GM18873 (cell line): ENCODE measurements at regions not wholly inside any gene's neighbourhood (a gene's known extent, or its start where the extent isn't known, plus 50 kb on each side); places are given as distances from the start of the nearest gene placed in this dataset.

Experiments used
- ATAC-seq: cut with Tn5 transposase; IDR thresholded peaks from one replicate; pipeline ENCODE4 v1.9.1; 2021; ENCODE audit warnings: mild to moderate bottlenecking, moderate library complexity, moderate number of reproducible peaks; ENCODE audit not compliant: unreplicated experiment, low FRiP score

DNA sequence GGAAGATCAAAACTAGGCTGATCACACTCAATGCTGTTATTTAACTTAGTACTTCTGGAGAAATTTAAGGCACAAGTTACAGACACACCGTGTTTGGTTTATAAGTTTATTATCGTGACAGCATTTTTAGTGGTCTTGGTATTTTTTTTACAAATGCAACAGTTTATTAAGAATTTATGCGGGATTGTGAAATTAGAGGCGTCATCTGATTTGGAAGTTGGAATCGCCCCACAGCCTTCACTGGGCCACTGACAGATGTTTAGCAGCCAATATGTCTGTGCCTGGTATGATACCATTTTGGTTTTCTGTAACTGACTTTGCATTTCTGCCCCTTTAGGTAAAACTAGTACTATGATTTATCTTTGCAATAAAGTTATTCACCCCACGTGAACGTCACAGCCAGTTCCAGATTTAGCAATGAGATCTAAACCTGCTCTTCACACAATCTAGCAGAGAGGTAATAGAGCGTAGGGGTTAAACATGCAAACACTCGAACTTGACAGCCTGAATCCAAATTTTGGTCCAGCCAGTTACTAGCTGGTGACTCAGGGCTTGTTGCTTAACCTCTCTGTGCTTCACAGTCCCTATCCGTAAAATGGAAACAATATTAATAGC, 73.2 kb upstream of the SSTR1 start:
- ATAC-seq: no peak

DNA sequence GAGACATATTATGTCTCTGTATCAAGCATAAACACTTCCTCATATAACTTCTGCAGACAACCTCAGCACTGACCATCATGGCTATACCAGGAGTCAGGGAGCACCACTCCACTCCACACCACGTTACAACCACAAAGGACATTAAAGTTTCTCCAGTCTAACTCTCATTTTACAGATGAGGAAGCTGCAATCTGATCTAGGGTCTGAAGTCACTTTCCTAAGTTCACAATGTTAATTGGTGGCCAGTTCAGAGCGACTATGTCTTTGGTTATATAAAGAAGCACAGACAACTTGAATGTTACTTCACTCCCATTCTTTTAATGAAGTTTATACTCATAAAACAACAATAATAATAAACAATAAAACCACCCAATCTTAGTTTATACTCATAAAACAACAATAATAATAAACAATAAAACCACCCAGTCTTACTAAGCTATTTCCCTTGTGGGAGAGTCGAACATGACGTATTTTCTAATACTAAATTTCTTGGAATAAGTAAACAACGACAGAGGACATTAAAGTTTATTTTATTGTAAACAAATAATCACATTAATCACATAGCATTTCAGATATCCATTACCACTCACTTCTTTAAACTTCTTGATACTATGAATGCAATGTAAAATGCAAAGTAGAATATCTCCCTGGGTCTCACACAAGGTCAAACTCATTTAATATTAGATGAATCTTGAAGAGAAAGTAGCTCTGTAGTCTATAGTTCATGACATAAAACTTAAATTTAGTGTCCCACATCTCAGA, 72.4 kb upstream of the SSTR1 start:
- no peak for ATAC-seq

DNA sequence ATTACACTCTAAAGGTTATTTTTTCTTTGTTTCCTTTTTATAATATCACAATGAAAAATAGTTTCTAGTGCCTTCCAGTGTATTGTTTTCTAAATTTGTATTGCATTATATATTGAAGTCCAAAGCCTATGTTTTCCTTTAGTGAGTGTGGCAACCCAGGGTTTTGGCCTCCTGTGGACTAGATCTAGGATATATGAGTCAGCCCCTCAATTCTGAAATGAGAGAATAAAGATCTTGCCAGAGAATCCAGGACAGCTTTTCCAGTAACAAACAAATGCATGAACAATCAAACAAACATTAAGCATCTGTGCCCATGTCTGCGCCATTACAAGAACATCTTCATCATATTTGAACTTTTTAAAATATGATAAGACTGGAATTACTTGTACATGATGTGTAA, 70.7 kb upstream of the SSTR1 start:
- ATAC-seq: no peak

DNA sequence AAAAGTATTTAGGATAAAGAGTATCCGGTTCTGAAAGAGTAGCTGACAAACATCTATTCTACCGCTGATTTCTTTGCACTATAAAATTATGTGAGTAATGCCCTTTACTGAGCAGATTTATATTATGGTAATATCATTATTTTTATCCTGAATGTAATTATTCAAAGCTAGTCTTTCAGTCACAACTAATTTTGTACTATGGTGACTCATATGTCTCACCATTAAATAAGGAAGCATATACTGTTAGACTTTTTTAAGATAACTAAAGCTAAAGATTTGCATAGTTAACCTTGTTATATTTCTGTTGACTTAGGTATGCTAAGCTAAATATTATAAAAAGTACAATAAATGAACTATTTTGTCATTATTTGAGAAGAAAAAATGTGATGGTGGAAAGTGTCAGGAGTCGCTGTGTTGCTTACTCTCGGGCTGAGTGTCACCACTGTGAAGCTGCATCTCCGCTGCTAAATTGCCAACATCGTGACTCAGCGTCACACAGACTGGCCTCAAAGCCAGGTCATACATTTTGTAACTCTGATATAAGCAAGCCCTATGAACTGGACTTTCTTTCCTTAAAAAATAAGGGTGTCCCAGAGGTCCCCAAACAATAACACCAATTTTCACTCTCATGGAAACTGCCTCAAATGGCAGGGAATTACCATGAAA, 69.1 kb upstream of the SSTR1 start:
- no peak for ATAC-seq

DNA sequence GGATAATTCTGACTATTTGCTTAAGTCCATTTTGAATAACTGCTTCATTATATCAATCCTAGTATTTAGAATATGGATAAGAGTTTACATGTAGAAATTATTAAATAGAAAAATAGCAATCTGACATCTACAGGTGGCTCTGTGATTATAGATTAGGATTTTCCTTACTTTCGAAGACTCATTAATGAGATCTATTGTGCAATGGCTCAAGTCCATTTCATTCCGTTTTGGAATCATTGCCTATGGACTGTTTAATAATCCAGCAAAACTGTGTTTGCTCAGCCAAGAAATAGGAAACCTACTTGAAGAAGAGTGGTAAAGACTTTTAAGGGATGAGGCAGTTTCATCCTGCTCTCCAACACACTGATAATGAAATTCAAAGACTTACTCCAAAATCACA, 67.8 kb upstream of the SSTR1 start:
- ATAC-seq: no peak

DNA sequence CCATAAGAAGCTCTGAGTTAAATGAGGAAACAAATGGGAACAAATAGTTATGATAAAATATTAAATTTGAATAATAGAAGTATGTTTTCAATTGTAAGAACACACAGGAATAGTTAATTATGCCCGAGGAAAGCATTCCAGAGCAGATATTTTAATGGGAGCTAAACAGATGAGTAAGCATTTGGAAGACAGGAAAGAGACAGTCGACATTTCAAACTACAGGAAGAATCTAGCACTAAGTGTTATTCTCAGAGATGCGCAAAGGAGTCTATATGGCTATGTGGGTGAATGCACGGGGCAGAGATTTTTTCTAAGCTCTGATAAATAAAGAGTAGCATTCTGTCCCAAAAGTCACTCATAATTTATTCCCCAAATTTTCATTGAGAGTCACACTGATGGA, 64.5 kb upstream of the SSTR1 start:
- no peak for ATAC-seq

DNA sequence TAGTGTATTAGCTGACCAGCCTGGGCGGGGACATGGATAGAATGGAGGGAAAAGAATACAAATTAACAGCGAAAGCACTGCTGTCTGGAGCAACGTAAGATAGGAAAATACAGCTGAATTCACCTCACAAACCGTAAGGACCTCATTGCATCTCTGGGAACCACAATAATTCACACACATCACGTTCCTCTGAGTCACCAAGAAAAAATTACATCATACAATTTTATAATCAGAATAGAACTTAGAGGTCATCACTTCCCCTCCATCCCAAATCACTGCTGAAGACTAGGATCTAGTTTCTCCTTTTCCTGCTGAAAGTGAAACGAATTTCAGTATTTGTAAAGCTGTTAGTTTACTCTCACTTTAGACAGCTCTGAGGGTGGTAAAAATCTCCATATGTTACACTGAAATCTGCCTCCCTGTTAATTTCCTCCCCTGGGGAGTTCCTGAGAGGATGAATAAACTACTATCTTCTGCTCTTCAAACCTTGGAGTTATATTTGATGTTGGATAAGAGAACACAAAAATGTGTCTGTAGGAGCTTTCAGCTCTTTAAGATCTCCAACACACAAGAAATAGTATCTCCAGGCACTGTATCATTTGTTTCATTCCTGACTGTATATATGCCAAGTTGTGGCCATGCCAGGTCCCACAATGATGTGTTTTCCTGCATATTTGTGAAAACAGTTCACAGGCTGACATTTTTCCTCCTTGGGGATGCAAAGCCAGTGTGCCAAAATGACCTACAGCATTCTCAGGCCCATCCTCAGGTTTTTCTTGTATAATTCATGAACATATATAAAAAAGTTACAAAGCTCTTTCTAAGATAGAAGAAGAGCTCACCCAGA, 63.8 kb upstream of the SSTR1 start:
- no peak for ATAC-seq

DNA sequence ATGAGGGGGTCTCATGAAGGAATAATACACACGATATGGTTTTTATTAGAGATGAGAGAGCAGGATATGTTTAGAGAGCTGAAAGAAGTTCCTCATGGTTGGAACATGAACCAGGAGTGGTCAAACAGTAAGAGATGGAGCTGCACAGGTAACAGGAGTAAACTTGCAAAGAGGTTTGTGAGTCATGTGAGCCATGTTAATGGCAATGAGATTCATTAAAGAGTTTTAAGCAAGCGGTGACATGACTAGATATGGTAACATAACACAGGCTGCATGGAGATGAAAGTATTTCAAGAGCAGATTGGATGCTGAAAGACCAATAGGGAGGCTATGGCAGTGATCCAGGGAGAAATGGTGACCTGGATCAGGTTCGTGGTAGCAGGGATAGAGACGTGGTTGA, 62.6 kb upstream of the SSTR1 start:
- ATAC-seq: no peak

DNA sequence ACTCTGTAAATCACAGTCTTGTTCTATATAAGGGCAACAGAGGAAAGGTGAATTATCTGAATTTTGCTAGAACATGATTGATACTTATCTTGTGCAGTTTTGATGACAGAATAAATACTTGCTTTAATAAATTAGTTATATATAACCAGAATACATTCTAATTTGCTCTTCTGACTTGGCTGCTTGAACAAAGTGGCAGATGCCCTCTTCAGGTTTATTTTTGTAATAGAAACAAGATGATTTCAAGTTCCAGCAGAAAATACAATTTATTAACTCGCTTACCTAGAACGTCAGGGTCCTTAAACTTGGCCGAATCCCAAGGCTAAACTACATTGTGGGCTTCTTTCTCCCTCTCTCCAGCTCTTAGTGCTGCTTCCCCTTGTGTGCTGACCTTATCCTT, 57.6 kb upstream of the SSTR1 start:
- ATAC-seq: no peak
